HEK293T (cell line): ENCODE measurements at regions not wholly inside any gene's neighbourhood (a gene's known extent, or its start where the extent isn't known, plus 50 kb on each side); places are given as distances from the start of the nearest gene placed in this dataset.

Experiments used
- ARNT ChIP-seq: fragments of 450-650 bp; IDR thresholded peaks from 2 replicates; pipeline ENCODE4 v1.6.1; 2017; ENCODE audit warnings: mild to moderate bottlenecking
- BHLHE40 ChIP-seq: fragments of 450-650 bp; IDR thresholded peaks from 2 replicates; pipeline ENCODE4 v1.6.1; 2016; ENCODE audit warnings: mild to moderate bottlenecking, moderate library complexity, borderline replicate concordance
- CTBP1 ChIP-seq: fragments of 450-650 bp; IDR thresholded peaks from 2 replicates; pipeline ENCODE4 v1.6.1; 2016; ENCODE audit warnings: borderline replicate concordance
- FOXK2 ChIP-seq: fragments of 450-650 bp; IDR thresholded peaks from 2 replicates; pipeline ENCODE4 v1.6.1; 2016; ENCODE audit warnings: mild to moderate bottlenecking
- FOXM1 ChIP-seq: fragments of 450-650 bp; IDR thresholded peaks from 2 replicates; pipeline ENCODE4 v1.6.1; 2017; ENCODE audit warnings: mild to moderate bottlenecking, borderline replicate concordance
- LEF1 ChIP-seq: fragments of 450-650 bp; IDR thresholded peaks from 2 replicates; pipeline ENCODE4 v1.6.1; 2017; ENCODE audit warnings: mild to moderate bottlenecking, borderline replicate concordance
- NFRKB ChIP-seq: fragments of 450-650 bp; IDR thresholded peaks from 2 replicates; pipeline ENCODE4 v1.6.1; 2016; ENCODE audit warnings: mild to moderate bottlenecking, moderate library complexity
- SP1 ChIP-seq: fragments of 450-650 bp; IDR thresholded peaks from 2 replicates; pipeline ENCODE4 v1.6.1; 2017
- SUZ12 ChIP-seq: fragments of 450-650 bp; IDR thresholded peaks from 2 replicates; pipeline ENCODE4 v1.6.1; 2016; ENCODE audit warnings: mild to moderate bottlenecking
- TARDBP ChIP-seq: fragments of 450-650 bp; IDR thresholded peaks from 2 replicates; pipeline ENCODE4 v1.6.1; 2016
- TF ChIP-seq, protein P1 (sequence below): fragments of 450-650 bp; IDR thresholded peaks from 2 replicates; pipeline ENCODE4 v1.6.1; 2016

DNA sequence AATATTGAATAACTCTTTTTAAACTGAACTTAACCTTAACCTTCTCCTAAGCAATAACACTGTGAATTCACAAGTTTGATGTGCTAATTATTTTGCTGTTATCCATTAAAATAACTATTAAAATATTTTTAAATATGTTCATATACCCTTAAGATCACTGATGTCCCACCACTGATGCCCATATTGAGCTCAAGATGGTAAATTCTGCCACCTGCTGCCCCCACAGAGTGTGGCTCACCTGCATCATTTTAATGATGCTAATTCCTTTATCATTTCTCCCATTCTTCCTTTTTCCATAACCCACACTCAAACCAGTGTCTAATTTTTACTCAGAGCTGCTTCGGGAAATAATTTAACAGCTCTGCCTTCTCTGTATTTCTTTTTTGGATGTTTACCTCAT, 82.3 kb upstream of the ARID5B start:
- TF ChIP-seq FOXM1 (no peak), LEF1 (no peak), BHLHE40 (no peak), NFRKB (no peak), SUZ12 (no peak), SP1 (no peak), TARDBP (no peak), FOXK2 (no peak), CTBP1 (no peak), ARNT (no peak)
- TF ChIP-seq, protein P1, sequence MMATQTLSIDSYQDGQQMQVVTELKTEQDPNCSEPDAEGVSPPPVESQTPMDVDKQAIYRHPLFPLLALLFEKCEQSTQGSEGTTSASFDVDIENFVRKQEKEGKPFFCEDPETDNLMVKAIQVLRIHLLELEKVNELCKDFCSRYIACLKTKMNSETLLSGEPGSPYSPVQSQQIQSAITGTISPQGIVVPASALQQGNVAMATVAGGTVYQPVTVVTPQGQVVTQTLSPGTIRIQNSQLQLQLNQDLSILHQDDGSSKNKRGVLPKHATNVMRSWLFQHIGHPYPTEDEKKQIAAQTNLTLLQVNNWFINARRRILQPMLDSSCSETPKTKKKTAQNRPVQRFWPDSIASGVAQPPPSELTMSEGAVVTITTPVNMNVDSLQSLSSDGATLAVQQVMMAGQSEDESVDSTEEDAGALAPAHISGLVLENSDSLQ = no peak
